ENCODE measurements at regions not wholly inside any gene's neighbourhood (a gene's known extent, or its start where the extent isn't known, plus 50 kb on each side); places are given as distances from the start of the nearest gene placed in this dataset.

- no peak for DNase-seq (ENCODE audit: low read depth in 1 of 2, low spot score in 1 of 2)
- ChIA-PET POLR2A (no interaction called here), CTCF (no interaction called here)
- no peak overlapping the region for H3K27ac ChIP-seq
- H3K4me1 ChIP-seq = no peaks in the 10 kb centered on the region
- no peaks in the 10 kb centered on the region for H3K9me3 ChIP-seq
- no peak overlapping the region for H3K4me3 ChIP-seq
- no peak for FAIRE-seq
- ATAC-seq = no peak
- WGBS (ENCODE audit: missing lambda C conversion rate) = 86% methylated on average over 1 of the region's 1 CpG
- TF ChIP-seq CBX2 (IDR thresholded peaks at IDR 0.05; ENCODE audit: borderline replicate concordance, low read depth) (no peak), POLR2A (IDR thresholded peaks at IDR 0.05; ENCODE audit: low read length) (no peak), NR3C1 (IDR thresholded peaks at IDR 0.05) (no peak), EHF (CRISPR knock-in tag; IDR thresholded peaks at IDR 0.05) (no peak), HOXB5 (CRISPR knock-in tag; IDR thresholded peaks at IDR 0.05) (no peak), RAD21 (conservative IDR thresholded peaks at IDR 0.05 in 1 of 2, IDR thresholded peaks at IDR 0.05 in 1 of 2) (no peak), KDM1A (IDR thresholded peaks at IDR 0.05; ENCODE audit: low read depth) (no peak), ESRRA (IDR thresholded peaks at IDR 0.05; ENCODE audit: borderline replicate concordance, low read length) (no peak), NPAS2 (CRISPR knock-in tag; IDR thresholded peaks at IDR 0.05; ENCODE audit: borderline replicate concordance) (no peak), MAZ (IDR thresholded peaks at IDR 0.05; ENCODE audit: borderline replicate concordance, low read depth, low read length) (no peak), EP300 (IDR thresholded peaks at IDR 0.05) (no peak), CEBPB (IDR thresholded peaks at IDR 0.05) (no peak), BHLHE40 (IDR thresholded peaks at IDR 0.05; ENCODE audit: low read depth, low read length) (no peak), KDM5A (IDR thresholded peaks at IDR 0.05) (no peak), ZFP36 (IDR thresholded peaks at IDR 0.05; ENCODE audit: borderline replicate concordance, partially characterized antibody) (no peak), RARB (CRISPR knock-in tag; IDR thresholded peaks at IDR 0.05) (no peak)
- no peak overlapping the region for H3K4me2 ChIP-seq
Measured at GRCh38 chr15:46328821-46329220, 694.0 kb downstream of the SQOR start.

- TF ChIP-seq HOXB5 (CRISPR knock-in tag; IDR thresholded peaks at IDR 0.05) = no peak
- no peak for TF ChIP-seq RCOR1 (IDR thresholded peaks at IDR 0.05; ENCODE audit: low read depth, low read length)
- no peak for TF ChIP-seq NPAS2 (CRISPR knock-in tag; IDR thresholded peaks at IDR 0.05; ENCODE audit: borderline replicate concordance)
- no peak for TF ChIP-seq TP53 (CRISPR knock-in tag; IDR thresholded peaks at IDR 0.05)
- no peak for TF ChIP-seq GATA3 (IDR thresholded peaks at IDR 0.05; ENCODE audit: borderline replicate concordance)
- TF ChIP-seq NFE2L2 (conservative IDR thresholded peaks at IDR 0.05; ENCODE audit: low read length) = no peak
- no peak for TF ChIP-seq ATOH8 (CRISPR knock-in tag; IDR thresholded peaks at IDR 0.05; ENCODE audit: low read depth)
- TF ChIP-seq, protein P1, sequence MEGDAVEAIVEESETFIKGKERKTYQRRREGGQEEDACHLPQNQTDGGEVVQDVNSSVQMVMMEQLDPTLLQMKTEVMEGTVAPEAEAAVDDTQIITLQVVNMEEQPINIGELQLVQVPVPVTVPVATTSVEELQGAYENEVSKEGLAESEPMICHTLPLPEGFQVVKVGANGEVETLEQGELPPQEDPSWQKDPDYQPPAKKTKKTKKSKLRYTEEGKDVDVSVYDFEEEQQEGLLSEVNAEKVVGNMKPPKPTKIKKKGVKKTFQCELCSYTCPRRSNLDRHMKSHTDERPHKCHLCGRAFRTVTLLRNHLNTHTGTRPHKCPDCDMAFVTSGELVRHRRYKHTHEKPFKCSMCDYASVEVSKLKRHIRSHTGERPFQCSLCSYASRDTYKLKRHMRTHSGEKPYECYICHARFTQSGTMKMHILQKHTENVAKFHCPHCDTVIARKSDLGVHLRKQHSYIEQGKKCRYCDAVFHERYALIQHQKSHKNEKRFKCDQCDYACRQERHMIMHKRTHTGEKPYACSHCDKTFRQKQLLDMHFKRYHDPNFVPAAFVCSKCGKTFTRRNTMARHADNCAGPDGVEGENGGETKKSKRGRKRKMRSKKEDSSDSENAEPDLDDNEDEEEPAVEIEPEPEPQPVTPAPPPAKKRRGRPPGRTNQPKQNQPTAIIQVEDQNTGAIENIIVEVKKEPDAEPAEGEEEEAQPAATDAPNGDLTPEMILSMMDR (IDR thresholded peaks at IDR 0.05) = no peak
- no peak for TF ChIP-seq PHF8 (IDR thresholded peaks at IDR 0.05; ENCODE audit: borderline replicate concordance, low read depth)
- TF ChIP-seq MAX (IDR thresholded peaks at IDR 0.05) = no peak
- no peak for TF ChIP-seq POLR2A (IDR thresholded peaks at IDR 0.05; ENCODE audit: low read length)
- no peak for TF ChIP-seq RNF2 (IDR thresholded peaks at IDR 0.05; ENCODE audit: borderline replicate concordance, low read depth)
- TF ChIP-seq JUNB (IDR thresholded peaks at IDR 0.05) = no peak
- TF ChIP-seq, protein P2, sequence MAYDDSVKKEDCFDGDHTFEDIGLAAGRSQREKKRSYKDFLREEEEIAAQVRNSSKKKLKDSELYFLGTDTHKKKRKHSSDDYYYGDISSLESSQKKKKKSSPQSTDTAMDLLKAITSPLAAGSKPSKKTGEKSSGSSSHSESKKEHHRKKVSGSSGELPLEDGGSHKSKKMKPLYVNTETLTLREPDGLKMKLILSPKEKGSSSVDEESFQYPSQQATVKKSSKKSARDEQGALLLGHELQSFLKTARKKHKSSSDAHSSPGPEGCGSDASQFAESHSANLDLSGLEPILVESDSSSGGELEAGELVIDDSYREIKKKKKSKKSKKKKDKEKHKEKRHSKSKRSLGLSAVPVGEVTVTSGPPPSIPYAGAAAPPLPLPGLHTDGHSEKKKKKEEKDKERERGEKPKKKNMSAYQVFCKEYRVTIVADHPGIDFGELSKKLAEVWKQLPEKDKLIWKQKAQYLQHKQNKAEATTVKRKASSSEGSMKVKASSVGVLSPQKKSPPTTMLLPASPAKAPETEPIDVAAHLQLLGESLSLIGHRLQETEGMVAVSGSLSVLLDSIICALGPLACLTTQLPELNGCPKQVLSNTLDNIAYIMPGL (CRISPR knock-in tag; IDR thresholded peaks at IDR 0.05; ENCODE audit: borderline replicate concordance) = no peak
- no peak for TF ChIP-seq FOSB (CRISPR knock-in tag; IDR thresholded peaks at IDR 0.05)
- TF ChIP-seq HOXB13 (CRISPR knock-in tag; IDR thresholded peaks at IDR 0.05; ENCODE audit: low read depth) = no peak
- TF ChIP-seq RARB (CRISPR knock-in tag; IDR thresholded peaks at IDR 0.05) = no peak
- no peak for TF ChIP-seq EHMT2 (IDR thresholded peaks at IDR 0.05; ENCODE audit: low read depth)
- H3K9me3 ChIP-seq = no peaks in the 10 kb centered on the region
- DNase-seq (ENCODE audit: low read depth in 1 of 2, low spot score in 1 of 2) (no peak), FAIRE-seq (no peak), ATAC-seq (no peak)
- ChIA-PET CTCF (no interaction called here), POLR2A (no interaction called here)
- H3K4me1 ChIP-seq = no peaks in the 10 kb centered on the region
- no peak overlapping the region for H3K4me3 ChIP-seq
- no peak overlapping the region for H3K27ac ChIP-seq
- WGBS (ENCODE audit: missing lambda C conversion rate) = 5% methylated on average over 1 of the region's 1 CpG
- H3K4me2 ChIP-seq = no peak overlapping the region
Measured at GRCh38 chr15:46329876-46330275, 695.0 kb downstream of the SQOR start.

All from A549 (cell line).